ENCODE measurements at regions not wholly inside any gene's neighbourhood (a gene's known extent, or its start where the extent isn't known, plus 50 kb on each side); places are given as distances from the start of the nearest gene placed in this dataset.

DNA sequence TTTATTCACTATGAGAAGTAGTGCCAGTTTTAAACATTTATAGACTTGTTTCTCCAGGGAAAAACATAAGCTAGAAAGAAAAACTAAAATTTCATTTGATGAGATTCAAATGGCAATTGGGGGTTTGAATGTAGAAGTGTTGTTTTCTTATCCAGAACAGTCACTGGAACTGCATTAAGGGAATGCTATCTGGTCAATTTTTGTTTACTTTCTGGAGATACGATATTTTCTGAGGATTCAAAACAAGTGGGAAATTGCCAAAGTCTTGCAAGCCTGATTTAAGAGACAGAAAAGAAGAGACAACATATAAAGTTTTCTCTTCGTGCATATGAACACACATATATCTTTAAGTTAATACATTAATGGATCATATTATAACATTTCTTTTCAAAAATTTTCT lies 118.4 kb downstream of the NXNL2 start (continued):
- TF ChIP-seq, protein P1, sequence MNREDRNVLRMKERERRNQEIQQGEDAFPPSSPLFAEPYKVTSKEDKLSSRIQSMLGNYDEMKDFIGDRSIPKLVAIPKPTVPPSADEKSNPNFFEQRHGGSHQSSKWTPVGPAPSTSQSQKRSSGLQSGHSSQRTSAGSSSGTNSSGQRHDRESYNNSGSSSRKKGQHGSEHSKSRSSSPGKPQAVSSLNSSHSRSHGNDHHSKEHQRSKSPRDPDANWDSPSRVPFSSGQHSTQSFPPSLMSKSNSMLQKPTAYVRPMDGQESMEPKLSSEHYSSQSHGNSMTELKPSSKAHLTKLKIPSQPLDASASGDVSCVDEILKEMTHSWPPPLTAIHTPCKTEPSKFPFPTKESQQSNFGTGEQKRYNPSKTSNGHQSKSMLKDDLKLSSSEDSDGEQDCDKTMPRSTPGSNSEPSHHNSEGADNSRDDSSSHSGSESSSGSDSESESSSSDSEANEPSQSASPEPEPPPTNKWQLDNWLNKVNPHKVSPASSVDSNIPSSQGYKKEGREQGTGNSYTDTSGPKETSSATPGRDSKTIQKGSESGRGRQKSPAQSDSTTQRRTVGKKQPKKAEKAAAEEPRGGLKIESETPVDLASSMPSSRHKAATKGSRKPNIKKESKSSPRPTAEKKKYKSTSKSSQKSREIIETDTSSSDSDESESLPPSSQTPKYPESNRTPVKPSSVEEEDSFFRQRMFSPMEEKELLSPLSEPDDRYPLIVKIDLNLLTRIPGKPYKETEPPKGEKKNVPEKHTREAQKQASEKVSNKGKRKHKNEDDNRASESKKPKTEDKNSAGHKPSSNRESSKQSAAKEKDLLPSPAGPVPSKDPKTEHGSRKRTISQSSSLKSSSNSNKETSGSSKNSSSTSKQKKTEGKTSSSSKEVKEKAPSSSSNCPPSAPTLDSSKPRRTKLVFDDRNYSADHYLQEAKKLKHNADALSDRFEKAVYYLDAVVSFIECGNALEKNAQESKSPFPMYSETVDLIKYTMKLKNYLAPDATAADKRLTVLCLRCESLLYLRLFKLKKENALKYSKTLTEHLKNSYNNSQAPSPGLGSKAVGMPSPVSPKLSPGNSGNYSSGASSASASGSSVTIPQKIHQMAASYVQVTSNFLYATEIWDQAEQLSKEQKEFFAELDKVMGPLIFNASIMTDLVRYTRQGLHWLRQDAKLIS (CRISPR knock-in tag; IDR thresholded peaks at IDR 0.05; ENCODE audit: borderline replicate concordance) = no peak
- TF ChIP-seq ZNF416 (CRISPR knock-in tag; IDR thresholded peaks at IDR 0.05) (no peak), TEAD1 (CRISPR knock-in tag; IDR thresholded peaks at IDR 0.05) (no peak)

DNA sequence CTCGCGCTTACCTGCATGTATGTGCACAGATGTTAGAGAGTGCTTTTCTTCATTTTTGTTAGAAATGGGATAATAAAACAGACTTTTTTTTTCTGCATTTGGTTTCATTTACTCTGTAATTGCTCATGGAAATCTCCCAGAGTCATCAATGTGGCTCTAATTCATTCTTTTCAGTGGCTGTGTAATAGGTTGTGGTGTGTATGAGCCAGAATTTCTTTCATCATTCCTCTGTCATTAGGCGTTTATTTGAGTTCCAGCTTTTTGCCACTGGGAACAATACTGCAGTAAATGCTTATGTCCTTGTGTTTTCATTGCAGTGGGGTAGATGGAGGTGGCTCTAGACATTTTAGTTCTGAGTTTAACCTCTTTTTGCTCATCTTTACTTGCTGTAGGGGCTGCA lies 118.9 kb downstream of the NXNL2 start:
- no peak for DNase-seq (ENCODE audit: low spot score)
- POLR2A ChIA-PET = no interaction called here
- no peak overlapping the region for H3K27ac Mint-ChIP-seq
- no peak for ATAC-seq
- peaks cover 9% of the 10 kb centered on the region for H3K9me3 Mint-ChIP-seq
- H3K36me3 Mint-ChIP-seq = peaks cover 2% of the 10 kb centered on the region; the same call in 1 of the 2 replicates
- TF ChIP-seq, protein P2, sequence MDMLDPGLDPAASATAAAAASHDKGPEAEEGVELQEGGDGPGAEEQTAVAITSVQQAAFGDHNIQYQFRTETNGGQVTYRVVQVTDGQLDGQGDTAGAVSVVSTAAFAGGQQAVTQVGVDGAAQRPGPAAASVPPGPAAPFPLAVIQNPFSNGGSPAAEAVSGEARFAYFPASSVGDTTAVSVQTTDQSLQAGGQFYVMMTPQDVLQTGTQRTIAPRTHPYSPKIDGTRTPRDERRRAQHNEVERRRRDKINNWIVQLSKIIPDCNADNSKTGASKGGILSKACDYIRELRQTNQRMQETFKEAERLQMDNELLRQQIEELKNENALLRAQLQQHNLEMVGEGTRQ (CRISPR knock-in tag; IDR thresholded peaks at IDR 0.05) = no peak
- no peak for TF ChIP-seq SOX15 (CRISPR knock-in tag; IDR thresholded peaks at IDR 0.05)
- TF ChIP-seq, protein P3, sequence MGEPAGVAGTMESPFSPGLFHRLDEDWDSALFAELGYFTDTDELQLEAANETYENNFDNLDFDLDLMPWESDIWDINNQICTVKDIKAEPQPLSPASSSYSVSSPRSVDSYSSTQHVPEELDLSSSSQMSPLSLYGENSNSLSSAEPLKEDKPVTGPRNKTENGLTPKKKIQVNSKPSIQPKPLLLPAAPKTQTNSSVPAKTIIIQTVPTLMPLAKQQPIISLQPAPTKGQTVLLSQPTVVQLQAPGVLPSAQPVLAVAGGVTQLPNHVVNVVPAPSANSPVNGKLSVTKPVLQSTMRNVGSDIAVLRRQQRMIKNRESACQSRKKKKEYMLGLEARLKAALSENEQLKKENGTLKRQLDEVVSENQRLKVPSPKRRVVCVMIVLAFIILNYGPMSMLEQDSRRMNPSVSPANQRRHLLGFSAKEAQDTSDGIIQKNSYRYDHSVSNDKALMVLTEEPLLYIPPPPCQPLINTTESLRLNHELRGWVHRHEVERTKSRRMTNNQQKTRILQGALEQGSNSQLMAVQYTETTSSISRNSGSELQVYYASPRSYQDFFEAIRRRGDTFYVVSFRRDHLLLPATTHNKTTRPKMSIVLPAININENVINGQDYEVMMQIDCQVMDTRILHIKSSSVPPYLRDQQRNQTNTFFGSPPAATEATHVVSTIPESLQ (CRISPR knock-in tag; IDR thresholded peaks at IDR 0.05) = no peak
- TF ChIP-seq MYBL2 (CRISPR knock-in tag; IDR thresholded peaks at IDR 0.05) = no peak
- TF ChIP-seq, protein P4, sequence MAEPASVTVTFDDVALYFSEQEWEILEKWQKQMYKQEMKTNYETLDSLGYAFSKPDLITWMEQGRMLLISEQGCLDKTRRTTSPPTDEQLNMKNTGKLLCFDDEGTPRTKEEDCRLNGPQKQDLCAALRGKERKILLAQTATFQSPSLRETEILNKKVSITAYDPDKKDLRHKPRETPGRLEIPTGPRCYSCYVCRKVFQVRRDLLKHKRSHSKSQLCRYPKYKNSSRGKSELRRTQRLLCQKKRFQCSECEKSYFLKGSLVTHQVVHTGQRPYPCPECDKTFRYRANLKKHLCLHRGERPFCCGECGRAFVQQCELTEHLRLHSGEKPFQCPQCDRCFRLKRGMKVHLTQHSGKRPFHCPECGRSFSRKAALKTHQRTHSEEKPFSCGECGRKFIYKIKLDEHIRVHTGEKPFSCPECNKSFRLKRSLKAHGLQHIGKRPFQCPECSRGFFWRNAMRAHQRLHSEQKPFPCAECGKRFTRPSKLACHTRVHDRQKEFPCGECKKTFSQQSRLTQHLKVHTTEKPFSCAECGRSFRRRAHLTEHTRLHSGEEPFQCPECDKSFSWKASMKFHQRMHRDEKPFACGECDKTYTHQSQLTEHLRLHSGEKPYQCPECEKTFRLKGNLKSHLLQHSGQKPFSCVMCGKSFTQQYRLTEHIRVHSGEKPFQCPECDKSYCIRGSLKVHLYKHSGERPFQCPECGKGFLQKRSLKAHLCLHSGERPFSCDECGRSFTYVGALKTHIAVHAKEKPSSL (CRISPR knock-in tag; conservative IDR thresholded peaks at IDR 0.05) = no peak
- TF ChIP-seq ZBTB21 (CRISPR knock-in tag; IDR thresholded peaks at IDR 0.05; ENCODE audit: borderline replicate concordance) = no peak
- no peak for TF ChIP-seq TEAD4 (CRISPR knock-in tag; IDR thresholded peaks at IDR 0.05)
- no peak for TF ChIP-seq ZNF121 (CRISPR knock-in tag; IDR thresholded peaks at IDR 0.05)
- no peak for TF ChIP-seq ZNF423 (CRISPR knock-in tag; IDR thresholded peaks at IDR 0.05)
- no peak for TF ChIP-seq GTF2I (CRISPR knock-in tag; conservative IDR thresholded peaks at IDR 0.05)
- H3K27me3 Mint-ChIP-seq (ENCODE audit: low read depth) = peaks cover 3% of the 10 kb centered on the region; the same call in 1 of the 2 replicates
- H3K4me3 Mint-ChIP-seq = no peak overlapping the region
- H3K4me1 Mint-ChIP-seq = no peaks in the 10 kb centered on the region
- CTCF ChIA-PET = no interaction called here

DNA sequence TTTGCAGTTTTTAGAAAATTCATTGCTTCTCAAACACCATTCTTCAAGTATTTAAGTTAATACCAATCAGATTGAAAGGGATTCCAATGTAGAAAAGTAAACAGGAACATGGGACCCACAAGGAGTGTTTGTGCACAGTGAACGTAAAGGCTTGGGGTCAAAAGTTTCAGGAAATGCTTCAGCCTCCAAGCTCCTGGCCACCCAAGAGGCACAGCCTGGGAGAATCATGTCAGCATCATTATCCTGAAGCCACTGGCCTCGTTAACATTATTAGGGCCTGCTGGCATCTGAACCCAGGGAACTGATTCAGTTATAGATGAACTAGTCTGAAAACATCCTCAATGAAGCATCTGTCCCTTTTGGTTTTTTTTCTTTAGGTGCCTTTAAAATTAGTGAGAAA lies 122.9 kb downstream of the NXNL2 start:
- Mint-ChIP-seq H3K9me3 (no peaks in the 10 kb centered on the region), H3K36me3 (no peaks in the 10 kb centered on the region), H3K4me1 (no peaks in the 10 kb centered on the region), H3K27ac (no peak overlapping the region), H3K4me3 (no peak overlapping the region), H3K27me3 (ENCODE audit: low read depth) (peaks cover 3% of the 10 kb centered on the region; the same call in 1 of the 2 replicates)
- DNase-seq (ENCODE audit: low spot score) = no peak
- POLR2A ChIA-PET = no interaction called here
- no peak for ATAC-seq
- CTCF ChIA-PET = no interaction called here
- TF ChIP-seq TCF7 (CRISPR knock-in tag; IDR thresholded peaks at IDR 0.05; ENCODE audit: low read depth) (no peak), GTF2I (CRISPR knock-in tag; conservative IDR thresholded peaks at IDR 0.05) (no peak)
- TF ChIP-seq, protein P5, sequence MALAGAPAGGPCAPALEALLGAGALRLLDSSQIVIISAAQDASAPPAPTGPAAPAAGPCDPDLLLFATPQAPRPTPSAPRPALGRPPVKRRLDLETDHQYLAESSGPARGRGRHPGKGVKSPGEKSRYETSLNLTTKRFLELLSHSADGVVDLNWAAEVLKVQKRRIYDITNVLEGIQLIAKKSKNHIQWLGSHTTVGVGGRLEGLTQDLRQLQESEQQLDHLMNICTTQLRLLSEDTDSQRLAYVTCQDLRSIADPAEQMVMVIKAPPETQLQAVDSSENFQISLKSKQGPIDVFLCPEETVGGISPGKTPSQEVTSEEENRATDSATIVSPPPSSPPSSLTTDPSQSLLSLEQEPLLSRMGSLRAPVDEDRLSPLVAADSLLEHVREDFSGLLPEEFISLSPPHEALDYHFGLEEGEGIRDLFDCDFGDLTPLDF (CRISPR knock-in tag; IDR thresholded peaks at IDR 0.05) = no peak
- TF ChIP-seq, protein P6, sequence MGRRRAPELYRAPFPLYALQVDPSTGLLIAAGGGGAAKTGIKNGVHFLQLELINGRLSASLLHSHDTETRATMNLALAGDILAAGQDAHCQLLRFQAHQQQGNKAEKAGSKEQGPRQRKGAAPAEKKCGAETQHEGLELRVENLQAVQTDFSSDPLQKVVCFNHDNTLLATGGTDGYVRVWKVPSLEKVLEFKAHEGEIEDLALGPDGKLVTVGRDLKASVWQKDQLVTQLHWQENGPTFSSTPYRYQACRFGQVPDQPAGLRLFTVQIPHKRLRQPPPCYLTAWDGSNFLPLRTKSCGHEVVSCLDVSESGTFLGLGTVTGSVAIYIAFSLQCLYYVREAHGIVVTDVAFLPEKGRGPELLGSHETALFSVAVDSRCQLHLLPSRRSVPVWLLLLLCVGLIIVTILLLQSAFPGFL (CRISPR knock-in tag; IDR thresholded peaks at IDR 0.05; ENCODE audit: borderline replicate concordance) = no peak
- TF ChIP-seq, protein P7, sequence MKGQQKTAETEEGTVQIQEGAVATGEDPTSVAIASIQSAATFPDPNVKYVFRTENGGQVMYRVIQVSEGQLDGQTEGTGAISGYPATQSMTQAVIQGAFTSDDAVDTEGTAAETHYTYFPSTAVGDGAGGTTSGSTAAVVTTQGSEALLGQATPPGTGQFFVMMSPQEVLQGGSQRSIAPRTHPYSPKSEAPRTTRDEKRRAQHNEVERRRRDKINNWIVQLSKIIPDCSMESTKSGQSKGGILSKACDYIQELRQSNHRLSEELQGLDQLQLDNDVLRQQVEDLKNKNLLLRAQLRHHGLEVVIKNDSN (CRISPR knock-in tag; IDR thresholded peaks at IDR 0.05) = no peak

Measured in WTC11 (cell line).